ENCODE measurements at regions not wholly inside any gene's neighbourhood (a gene's known extent, or its start where the extent isn't known, plus 50 kb on each side); places are given as distances from the start of the nearest gene placed in this dataset.
"Not testable (repeated sequence)": the region's sequence is repeated elsewhere in the genome, so short reads cannot be mapped to it uniquely, and the experiment has no call there.

- no peak for DNase-seq (ENCODE audit: low read depth)
These were observed 210.3 kb upstream of the GCFC2 start for GRCh38 chr2:75920859-75921551.

- no peak for DNase-seq (ENCODE audit: low read depth)
These were observed 205.3 kb upstream of the GCFC2 start for GRCh38 chr2:75915851-75916634.

GRCh38 chr2:75896779-75897366 lies 186.2 kb upstream of the GCFC2 start:
- no peak for DNase-seq (ENCODE audit: low read depth)

- no peak for DNase-seq (ENCODE audit: low read depth)
These were observed 183.5 kb upstream of the GCFC2 start for GRCh38 chr2:75894170-75894569.

- DNase-seq (ENCODE audit: low read depth), result no peak
These were observed 181.8 kb upstream of the GCFC2 start for GRCh38 chr2:75892490-75892889.

GRCh38 chr2:75882530-75882929 lies 171.8 kb upstream of the GCFC2 start:
- DNase-seq (ENCODE audit: low read depth), result no peak

GRCh38 chr2:75875606-75876005 lies 164.9 kb upstream of the GCFC2 start:
- not testable (repeated sequence) for DNase-seq (ENCODE audit: low read depth)

- not testable (repeated sequence) for DNase-seq (ENCODE audit: low read depth)
These were observed 161.3 kb upstream of the GCFC2 start for GRCh38 chr2:75871762-75872614.

- no peak for DNase-seq (ENCODE audit: low read depth)
These were observed 160.0 kb upstream of the GCFC2 start for GRCh38 chr2:75870651-75871137.

- DNase-seq (ENCODE audit: low read depth), result no peak
These were observed 159.4 kb upstream of the GCFC2 start for GRCh38 chr2:75870133-75870532.

GRCh38 chr2:75865702-75866101 lies 155.0 kb upstream of the GCFC2 start:
- DNase-seq (ENCODE audit: low read depth), result no peak

GRCh38 chr2:75865083-75865482 lies 154.4 kb upstream of the GCFC2 start:
- no peak for DNase-seq (ENCODE audit: low read depth)

- no peak for DNase-seq (ENCODE audit: low read depth)
These were observed 151.8 kb upstream of the GCFC2 start for GRCh38 chr2:75862547-75862946.

GRCh38 chr2:75853436-75853835 lies 142.7 kb upstream of the GCFC2 start:
- DNase-seq (ENCODE audit: low read depth), result no peak

GRCh38 chr2:75852639-75853038 lies 141.9 kb upstream of the GCFC2 start:
- no peak for DNase-seq (ENCODE audit: low read depth)

GRCh38 chr2:75846683-75847190 lies 136.0 kb upstream of the GCFC2 start:
- no peak for DNase-seq (ENCODE audit: low read depth)

- no peak for DNase-seq (ENCODE audit: low read depth)
These were observed 133.9 kb upstream of the GCFC2 start for GRCh38 chr2:75844651-75845050.

GRCh38 chr2:75834588-75834987 lies 123.9 kb upstream of the GCFC2 start:
- not testable (repeated sequence) for DNase-seq (ENCODE audit: low read depth)

GRCh38 chr2:75833386-75833785 lies 122.7 kb upstream of the GCFC2 start:
- no peak for DNase-seq (ENCODE audit: low read depth)

GRCh38 chr2:75828826-75829225 lies 118.1 kb upstream of the GCFC2 start:
- no peak for DNase-seq (ENCODE audit: low read depth)

- DNase-seq (ENCODE audit: low read depth), result not testable (repeated sequence)
These were observed 112.8 kb upstream of the GCFC2 start for GRCh38 chr2:75823515-75823914.
